HG03558 (cell line): ENCODE measurements at regions not wholly inside any gene's neighbourhood (a gene's known extent, or its start where the extent isn't known, plus 50 kb on each side); places are given as distances from the start of the nearest gene placed in this dataset.

ENCODE experiments used
- ATAC-seq: cut with Tn5 transposase; IDR thresholded peaks from one replicate; pipeline ENCODE4 v1.9.1; 2021; ENCODE audit warnings: moderate number of reproducible peaks; ENCODE audit not compliant: unreplicated experiment; ENCODE audit errors: extremely low read depth

GRCh38 chr12:89038831-89039512 lies 313.3 kb downstream of the DUSP6 start:
- ATAC-seq: no peak

DNA sequence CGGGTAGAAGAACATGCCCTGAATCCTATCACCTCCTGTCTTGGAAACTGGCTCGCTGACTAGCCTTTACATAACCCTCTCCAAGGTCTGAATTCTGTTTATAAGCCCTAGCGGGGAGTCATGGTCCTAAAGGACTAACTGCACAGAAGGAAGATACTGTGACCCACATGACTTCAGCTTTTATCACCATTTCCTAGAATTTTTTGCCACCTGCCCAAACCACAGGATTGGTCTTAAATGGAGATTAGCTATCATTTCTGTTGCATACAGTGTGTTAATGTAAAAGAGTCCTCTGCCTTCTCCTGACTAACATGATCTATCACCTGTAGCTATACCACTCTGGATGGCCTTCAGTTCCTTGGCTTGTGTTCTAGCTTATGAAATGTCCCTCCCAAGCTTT lies 319.2 kb downstream of the DUSP6 start:
- no peak for ATAC-seq

DNA sequence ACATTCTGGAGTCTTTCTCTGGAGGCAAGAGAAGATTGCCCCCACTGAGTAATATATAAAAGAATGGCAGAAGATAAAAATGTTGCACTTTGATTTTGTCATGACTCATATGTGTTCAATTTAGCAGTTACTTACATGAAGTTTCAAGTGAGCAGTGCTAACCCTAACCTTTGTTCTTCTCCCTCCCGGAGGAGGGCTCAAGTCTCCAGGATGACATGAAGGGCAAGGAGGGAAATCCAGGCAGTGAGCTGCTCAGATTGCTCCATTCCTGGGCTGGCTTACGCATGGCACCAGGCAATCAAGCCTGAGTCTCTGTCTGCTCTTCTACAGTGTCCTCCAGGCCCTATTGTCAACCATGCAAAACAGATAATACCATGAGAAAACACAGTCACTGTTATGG lies 322.3 kb downstream of the DUSP6 start:
- no peak for ATAC-seq

DNA sequence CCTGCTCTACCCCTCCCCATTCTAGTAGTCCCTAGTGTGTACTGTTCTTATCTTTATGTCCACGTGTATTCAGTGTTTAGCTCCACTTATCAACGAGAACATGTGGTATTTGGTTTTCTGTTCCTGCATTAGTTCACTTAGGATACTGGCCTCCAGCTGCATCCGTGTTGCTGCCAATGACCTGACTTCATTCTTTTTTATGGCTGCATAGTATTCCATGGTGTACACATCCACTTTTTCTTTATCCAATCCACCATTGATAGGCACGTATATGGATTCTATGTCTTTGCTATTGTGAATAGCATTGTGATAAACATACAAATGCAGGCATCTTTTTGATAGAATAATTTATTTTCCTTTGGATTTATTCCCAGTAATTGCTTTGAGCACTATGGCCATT lies 327.7 kb downstream of the DUSP6 start:
- no peak for ATAC-seq

GRCh38 chr12:89023936-89024335 lies 328.4 kb downstream of the DUSP6 start:
- no peak for ATAC-seq

DNA sequence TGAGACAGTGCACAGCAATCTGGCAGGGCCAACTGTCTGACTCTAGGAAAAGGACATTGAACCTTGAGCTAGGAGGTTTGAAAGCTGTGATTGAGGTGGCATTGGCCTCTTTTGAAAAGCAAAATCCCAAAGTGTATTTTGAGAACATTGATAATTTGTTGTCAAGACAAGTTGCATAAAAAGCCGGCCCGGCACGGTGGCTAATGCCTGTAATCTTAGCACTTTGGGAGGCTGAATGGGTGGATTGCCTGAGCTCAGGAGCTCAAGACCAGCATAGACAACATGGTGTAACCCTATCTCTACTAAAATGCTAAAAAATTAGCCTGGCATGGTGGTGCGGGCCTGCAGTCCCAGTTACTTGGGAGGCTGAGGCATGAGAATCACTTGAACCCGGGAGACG lies 331.6 kb downstream of the DUSP6 start:
- no peak for ATAC-seq

DNA sequence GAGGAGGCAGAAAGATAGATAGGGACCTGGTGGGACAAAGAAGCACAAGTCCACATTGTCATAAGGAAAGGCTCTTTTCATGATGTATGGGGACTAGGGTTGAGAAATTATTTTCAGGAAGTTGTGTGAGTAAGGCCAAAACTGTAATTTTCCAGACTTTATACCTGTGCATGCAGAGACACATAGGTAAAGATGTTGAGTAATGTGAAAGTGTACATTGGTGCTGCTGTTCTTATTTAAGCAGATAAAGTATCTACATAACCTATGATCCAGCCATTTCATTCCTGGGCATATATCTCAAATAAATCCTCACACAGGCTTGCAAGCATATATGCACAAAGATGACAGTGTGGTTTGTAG lies 332.2 kb downstream of the DUSP6 start:
- no peak for ATAC-seq

DNA sequence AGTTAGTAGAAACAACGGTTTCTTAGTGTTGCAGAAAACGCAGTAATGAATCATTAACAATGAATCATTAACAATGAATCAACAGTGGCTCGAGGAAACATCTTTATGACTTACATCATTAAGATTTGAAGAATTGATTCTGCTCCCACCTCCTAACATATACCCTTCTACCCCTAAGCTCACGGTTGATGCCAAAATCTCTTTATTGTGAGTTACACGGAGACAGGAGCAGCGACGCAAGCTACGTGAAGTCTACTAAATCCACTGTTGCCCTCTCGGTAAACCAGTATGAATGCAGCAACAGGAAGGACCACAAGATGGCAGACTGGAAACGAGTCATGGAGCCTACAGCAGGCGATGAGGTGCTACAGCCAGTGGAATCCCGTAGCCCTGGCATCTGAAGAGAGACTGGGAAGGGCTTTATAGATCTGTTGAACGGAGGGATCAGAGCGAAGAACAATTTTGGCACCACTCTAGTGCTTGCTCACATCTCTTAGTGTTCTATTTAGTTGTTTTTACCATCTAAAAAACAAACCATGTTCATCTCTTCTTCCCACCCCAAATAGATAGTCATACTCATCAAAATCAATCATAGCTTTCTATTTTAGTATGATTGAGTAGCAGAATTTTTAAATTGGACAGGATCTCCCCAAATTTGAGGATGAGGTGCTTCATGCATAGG lies 332.7 kb downstream of the DUSP6 start:
- ATAC-seq: peak; percentile 94

- ATAC-seq: no peak
Measured at GRCh38 chr12:89016970-89017778, 335.1 kb downstream of the DUSP6 start.

DNA sequence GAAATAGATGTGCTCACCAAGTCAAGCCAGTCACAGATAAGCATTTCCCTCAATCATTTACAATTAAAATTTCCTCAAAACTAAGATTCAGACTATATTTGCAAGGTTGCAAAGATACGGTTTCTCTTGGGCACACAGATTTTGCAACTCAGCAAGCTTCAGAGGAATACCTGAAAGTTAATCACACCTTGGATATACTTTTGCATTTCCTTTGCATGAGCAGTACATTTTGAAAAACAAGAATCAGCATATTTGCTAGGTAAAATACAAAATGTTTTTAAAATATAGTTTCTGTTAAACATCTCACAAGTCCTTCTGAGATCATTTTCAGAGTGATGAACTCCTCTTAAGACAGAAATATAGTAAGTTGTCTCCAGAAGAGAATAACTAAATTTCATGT lies 336.9 kb downstream of the DUSP6 start:
- ATAC-seq: no peak

- ATAC-seq: no peak
Measured at GRCh38 chr12:88998421-88998820, 353.9 kb downstream of the DUSP6 start.

DNA sequence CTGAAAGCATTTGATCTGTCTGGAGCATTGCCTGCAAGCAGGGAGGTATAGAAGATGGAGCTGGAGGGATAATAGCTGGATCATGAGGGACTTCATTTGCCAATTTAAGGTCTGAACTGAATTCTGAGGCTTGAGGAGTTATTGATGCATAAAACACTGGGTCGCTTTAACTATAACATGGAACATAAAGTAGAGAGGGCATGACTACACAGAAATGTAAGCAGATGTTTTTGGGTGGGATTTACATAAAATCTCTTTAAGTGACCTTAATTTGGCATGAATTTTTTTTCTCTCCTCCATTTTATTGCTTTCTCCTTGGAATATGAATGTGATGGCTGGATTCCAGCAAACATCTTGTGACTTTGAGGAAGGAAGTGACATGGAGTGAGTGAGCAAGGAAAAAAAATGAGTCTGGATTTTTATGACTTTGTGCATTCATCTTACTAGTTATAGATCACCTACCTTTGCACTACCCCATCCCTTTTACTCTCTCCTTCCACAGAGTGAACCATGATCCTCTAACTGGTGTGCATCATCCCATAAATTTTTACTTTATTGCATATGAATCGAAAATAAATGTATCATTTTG lies 356.0 kb downstream of the DUSP6 start:
- ATAC-seq: no peak

DNA sequence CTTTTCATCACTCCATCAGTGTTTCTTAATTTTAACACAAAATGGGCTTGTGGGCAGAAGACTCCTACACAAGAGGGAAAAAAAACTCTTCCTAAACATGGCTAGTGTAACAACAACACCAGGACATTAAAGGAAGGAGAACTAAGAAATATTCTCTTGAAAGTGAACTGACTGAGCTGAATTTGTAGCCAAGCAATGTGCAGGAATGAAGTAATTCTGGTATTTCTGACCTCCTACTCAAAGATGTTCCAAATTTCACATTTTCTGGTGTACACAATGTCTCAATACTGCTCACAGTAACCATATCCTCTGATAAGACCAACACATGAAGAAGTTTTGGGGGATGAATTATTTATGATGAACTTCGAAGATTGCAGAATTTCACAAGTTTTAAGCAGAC lies 357.3 kb downstream of the DUSP6 start:
- ATAC-seq: no peak

DNA sequence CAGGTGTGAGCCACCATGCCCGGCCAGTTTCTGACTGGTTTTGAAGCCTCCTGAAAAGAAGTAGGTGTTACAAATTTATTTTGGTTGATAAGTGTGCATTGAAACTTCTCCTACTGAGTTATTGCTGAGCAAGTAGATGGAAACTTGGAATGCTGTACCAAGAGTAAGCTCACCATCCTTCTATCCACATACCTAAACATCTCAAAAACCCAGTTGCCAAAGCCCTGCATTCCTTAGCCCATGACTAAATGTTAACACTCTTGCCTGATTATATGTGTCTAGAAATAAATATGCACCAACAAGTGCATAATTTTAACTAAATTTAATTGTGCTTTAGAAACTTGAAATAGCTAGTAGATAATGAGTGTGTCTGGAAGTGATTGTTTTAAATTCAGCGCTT lies 357.8 kb downstream of the DUSP6 start:
- ATAC-seq: no peak

DNA sequence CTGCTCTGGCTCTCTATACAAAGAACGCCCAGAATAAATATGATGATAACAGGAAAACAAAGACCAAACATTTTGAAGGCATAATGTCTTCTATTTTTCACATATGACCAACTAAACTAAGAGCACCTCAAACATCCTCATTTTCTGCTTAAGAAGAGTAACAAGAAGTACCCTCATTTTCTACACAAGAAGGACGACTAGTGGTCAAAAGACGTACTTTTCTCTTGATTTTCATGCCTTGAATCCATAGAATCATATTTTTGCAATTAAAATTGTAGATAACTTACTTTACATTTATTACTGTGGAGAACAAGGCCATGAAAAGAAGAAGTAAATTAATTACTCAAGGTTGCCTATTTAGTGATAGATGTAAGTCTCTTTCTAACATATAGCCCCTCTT lies 358.6 kb downstream of the DUSP6 start:
- no peak for ATAC-seq

DNA sequence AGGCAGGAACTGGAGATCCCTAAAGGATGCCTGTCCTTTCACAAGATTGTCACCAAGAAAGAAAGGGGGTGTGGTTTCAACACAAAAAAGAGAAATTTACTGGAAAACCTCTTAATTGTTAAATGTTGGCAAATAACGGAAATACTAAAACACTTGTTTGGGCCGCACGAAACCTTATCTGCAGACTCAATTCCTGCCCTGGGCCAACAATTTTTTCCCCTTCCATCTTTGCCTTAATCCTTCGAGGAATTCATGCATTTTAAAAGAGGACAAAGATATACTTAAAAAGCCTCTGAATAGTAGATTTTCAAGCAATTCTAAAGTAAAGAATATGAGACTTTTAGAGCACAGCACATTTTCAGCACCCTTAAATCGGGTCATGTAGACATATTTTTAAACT lies 366.2 kb downstream of the DUSP6 start:
- ATAC-seq: no peak

GRCh38 chr12:88985631-88986030 lies 366.7 kb downstream of the DUSP6 start:
- no peak for ATAC-seq

GRCh38 chr12:88985011-88985410 lies 367.3 kb downstream of the DUSP6 start:
- ATAC-seq: no peak

- ATAC-seq: no peak
Measured at GRCh38 chr12:88982694-88983093, 369.6 kb downstream of the DUSP6 start.

DNA sequence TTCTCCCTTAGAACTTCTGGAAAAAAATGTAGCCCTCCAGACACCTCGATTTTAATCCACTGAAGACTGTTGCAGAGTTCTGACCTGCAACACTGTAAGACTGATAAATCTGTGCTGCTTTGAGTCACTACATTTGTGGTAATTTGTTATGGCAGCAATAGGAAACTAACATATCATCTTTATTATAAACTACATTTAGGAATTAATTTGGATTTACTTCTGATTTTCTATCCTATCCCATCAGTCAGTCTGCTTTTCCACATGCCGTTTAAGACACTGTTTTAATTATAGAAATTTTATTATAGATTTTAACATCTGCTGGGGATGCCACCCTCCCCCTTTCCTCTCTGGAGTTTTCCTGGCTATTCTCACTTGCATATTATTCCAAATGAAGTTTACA lies 375.2 kb downstream of the DUSP6 start:
- no peak for ATAC-seq

DNA sequence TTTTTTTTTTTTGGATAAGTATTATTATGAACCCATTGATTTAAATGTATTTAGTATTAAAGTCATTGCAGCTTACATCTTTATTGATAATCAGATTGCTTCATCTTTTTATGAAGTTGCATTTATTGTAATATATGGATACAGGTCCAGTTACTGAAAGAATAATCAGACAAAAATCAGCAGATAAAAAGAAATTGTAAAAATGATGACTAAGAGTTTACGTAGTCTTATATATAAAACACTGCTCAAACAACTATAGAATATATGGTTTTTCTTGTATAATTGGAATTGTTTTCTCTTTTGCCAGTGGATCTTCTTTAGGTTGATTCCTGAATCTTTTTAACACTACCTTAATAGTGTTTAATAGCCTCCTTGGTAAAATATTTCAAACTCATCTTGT lies 378.3 kb downstream of the DUSP6 start:
- ATAC-seq: no peak
